Keratinocyte (primary cell): ENCODE measurements at regions not wholly inside any gene's neighbourhood (a gene's known extent, or its start where the extent isn't known, plus 50 kb on each side); places are given as distances from the start of the nearest gene placed in this dataset.

ENCODE experiments used
- EZH2 ChIP-seq: IDR thresholded peaks from one replicate; pipeline ENCODE4 v1.6.1; 2012; ENCODE audit warnings: inconsistent platforms, mild to moderate bottlenecking, low read length, moderate library complexity
- TF ChIP-seq, protein P1 (sequence below), 3 experiments: IDR thresholded peaks in 1 of 3; conservative IDR thresholded peaks in 1 of 3; optimal IDR thresholded peaks in 1 of 3; 2 replicates in 2 of 3; 3 replicates in 1 of 3; pipeline versions ENCODE3 to v1.5.1; 2011; ENCODE audit warnings: low read length in 3 of 3, mild to moderate bottlenecking in 3 of 3, moderate library complexity in 2 of 3, control low read depth in 1 of 3, inconsistent platforms in 1 of 3; ENCODE audit not compliant: insufficient read depth in 2 of 3; ENCODE audit errors: extremely low read depth in 1 of 3

DNA sequence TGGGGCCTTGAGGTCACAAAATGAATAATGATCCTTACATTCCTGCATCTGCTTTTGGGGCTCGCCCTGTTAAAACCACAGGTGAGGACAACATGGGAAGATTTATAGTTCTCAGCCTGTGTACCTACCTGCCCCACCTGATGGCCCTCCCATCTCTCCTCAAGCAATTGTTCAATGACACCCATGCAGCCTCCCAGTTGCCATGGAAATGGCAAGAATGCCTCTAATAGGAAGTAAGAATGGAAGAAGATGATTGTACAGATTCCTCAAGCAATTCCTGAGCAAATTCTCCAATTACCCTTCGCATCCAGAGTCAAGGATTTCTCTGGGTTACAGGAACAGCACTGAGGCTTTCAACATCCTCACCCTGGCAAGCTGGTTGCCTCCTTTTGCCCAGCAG lies 78.6 kb upstream of the CCL2 start:
- no peak for TF ChIP-seq EZH2
- TF ChIP-seq, protein P1, sequence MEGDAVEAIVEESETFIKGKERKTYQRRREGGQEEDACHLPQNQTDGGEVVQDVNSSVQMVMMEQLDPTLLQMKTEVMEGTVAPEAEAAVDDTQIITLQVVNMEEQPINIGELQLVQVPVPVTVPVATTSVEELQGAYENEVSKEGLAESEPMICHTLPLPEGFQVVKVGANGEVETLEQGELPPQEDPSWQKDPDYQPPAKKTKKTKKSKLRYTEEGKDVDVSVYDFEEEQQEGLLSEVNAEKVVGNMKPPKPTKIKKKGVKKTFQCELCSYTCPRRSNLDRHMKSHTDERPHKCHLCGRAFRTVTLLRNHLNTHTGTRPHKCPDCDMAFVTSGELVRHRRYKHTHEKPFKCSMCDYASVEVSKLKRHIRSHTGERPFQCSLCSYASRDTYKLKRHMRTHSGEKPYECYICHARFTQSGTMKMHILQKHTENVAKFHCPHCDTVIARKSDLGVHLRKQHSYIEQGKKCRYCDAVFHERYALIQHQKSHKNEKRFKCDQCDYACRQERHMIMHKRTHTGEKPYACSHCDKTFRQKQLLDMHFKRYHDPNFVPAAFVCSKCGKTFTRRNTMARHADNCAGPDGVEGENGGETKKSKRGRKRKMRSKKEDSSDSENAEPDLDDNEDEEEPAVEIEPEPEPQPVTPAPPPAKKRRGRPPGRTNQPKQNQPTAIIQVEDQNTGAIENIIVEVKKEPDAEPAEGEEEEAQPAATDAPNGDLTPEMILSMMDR (optimal IDR thresholded peaks at IDR 0.05 in 1 of 3, IDR thresholded peaks at IDR 0.05 in 1 of 3, conservative IDR thresholded peaks at IDR 0.05 in 1 of 3; ENCODE audit: extremely low read depth in 1 of 3, insufficient read depth in 2 of 3, low read length in 3 of 3), result no peak
